DOHH2 (cell line): ENCODE measurements at regions not wholly inside any gene's neighbourhood (a gene's known extent, or its start where the extent isn't known, plus 50 kb on each side); places are given as distances from the start of the nearest gene placed in this dataset.

Source experiments
- H3F3A ChIP-seq: fragments of 200-600 bp; sonication (generic), shearing (Covaris generic); 2 replicates; pipeline ENCODE4 v1.6.0; 2016; ENCODE audit warnings: antibody characterized with exemption, mild to moderate bottlenecking; ENCODE audit not compliant: control insufficient read depth, insufficient read depth
- H3K27ac ChIP-seq: fragments of 200-600 bp; sonication (generic); 2 replicates; pipeline ENCODE4 v1.5.1; 2014; ENCODE audit warnings: low read depth, mild to moderate bottlenecking, low read length, moderate library complexity
- H3K27me3 ChIP-seq: fragments of 200-600 bp; sonication (generic); 2 replicates; pipeline ENCODE4 v1.6.1; 2014; ENCODE audit warnings: mild to moderate bottlenecking, low read length, mixed read lengths; ENCODE audit not compliant: control insufficient read depth
- H3K36me3 ChIP-seq: fragments of 200-600 bp; sonication (generic); 2 replicates; pipeline ENCODE4 v1.6.1; 2014; ENCODE audit warnings: mild to moderate bottlenecking, low read length, moderate library complexity, mixed read lengths; ENCODE audit not compliant: control insufficient read depth
- H3K4me1 ChIP-seq: fragments of 200-600 bp; sonication (generic); 2 replicates; pipeline ENCODE4 v1.6.1; 2014; ENCODE audit warnings: mild to moderate bottlenecking, low read length, mixed read lengths; ENCODE audit not compliant: control insufficient read depth
- H3K4me2 ChIP-seq: fragments of 200-600 bp; sonication (generic); 2 replicates; pipeline ENCODE4 v1.6.0; 2014; ENCODE audit warnings: mild to moderate bottlenecking, low read length, moderate library complexity
- H3K4me3 ChIP-seq: fragments of 200-600 bp; sonication (generic); 2 replicates; pipeline ENCODE4 v1.5.1; 2014; ENCODE audit warnings: mild to moderate bottlenecking, low read length, mixed read lengths
- H3K79me2 ChIP-seq: fragments of 200-600 bp; sonication (generic); 2 replicates; pipeline ENCODE4 v1.6.1; 2014; ENCODE audit warnings: mild to moderate bottlenecking, low read length, mixed read lengths; ENCODE audit not compliant: control insufficient read depth
- H3K9me2 ChIP-seq: fragments of 200-600 bp; sonication (generic); replicated peaks from 2 replicates; pipeline ENCODE4 v1.6.1; 2014; ENCODE audit warnings: mild to moderate bottlenecking, low read length, mixed read lengths; ENCODE audit not compliant: control insufficient read depth
- H3K9me3 ChIP-seq: fragments of 200-600 bp; sonication (generic); 2 replicates; pipeline ENCODE4 v1.6.1; 2014; ENCODE audit warnings: antibody characterized with exemption, low read length, mixed read lengths; ENCODE audit not compliant: control insufficient read depth, insufficient read depth
- H4K20me1 ChIP-seq: fragments of 200-600 bp; sonication (generic); 2 replicates; pipeline ENCODE4 v1.6.0; 2014; ENCODE audit warnings: low read depth, mild to moderate bottlenecking, antibody characterized with exemption, low read length, moderate library complexity; ENCODE audit not compliant: control insufficient read depth, insufficient read depth
- CTCF ChIP-seq: fragments of 200-600 bp; sonication (generic); IDR thresholded peaks from one replicate; pipeline ENCODE4 v1.5.1; 2014; ENCODE audit warnings: antibody characterized with exemption, mild to moderate bottlenecking, low read depth, low read length; ENCODE audit not compliant: poor library complexity, severe bottlenecking
- EZH2phosphoT487 ChIP-seq: fragments of 200-600 bp; sonication (generic); IDR thresholded peaks from 2 replicates; pipeline ENCODE4 v1.6.1; 2017; ENCODE audit warnings: borderline replicate concordance, mild to moderate bottlenecking, antibody characterized with exemption, low read length, moderate library complexity, mixed read lengths

- Histone ChIP-seq H3K79me2 (no peaks in the 10 kb centered on the region), H3K4me3 (no peak overlapping the region), H3K27ac (no peak overlapping the region), H4K20me1 (no peaks in the 10 kb centered on the region), H3K4me2 (no peak overlapping the region), H3F3A (no peaks in the 10 kb centered on the region), H3K9me2 (no peaks in the 10 kb centered on the region), H3K9me3 (peaks cover 2% of the 10 kb centered on the region; the same call in 1 of the 2 replicates), H3K4me1 (no peaks in the 10 kb centered on the region), H3K27me3 (no peaks in the 10 kb centered on the region), H3K36me3 (no peaks in the 10 kb centered on the region)
- TF ChIP-seq EZH2phosphoT487: no peak
- TF ChIP-seq CTCF: no peak
Observed at GRCh38 chr18:34620258-34620861, 89.7 kb upstream of the DTNA start.

- Histone ChIP-seq H3K27me3 (no peaks in the 10 kb centered on the region), H3K4me2 (no peak overlapping the region), H3K4me3 (no peak overlapping the region), H3K4me1 (no peaks in the 10 kb centered on the region), H3K9me3 (peaks cover 2% of the 10 kb centered on the region; the same call in 1 of the 2 replicates), H3F3A (no peaks in the 10 kb centered on the region), H3K27ac (no peak overlapping the region), H4K20me1 (no peaks in the 10 kb centered on the region), H3K9me2 (no peaks in the 10 kb centered on the region), H3K36me3 (no peaks in the 10 kb centered on the region), H3K79me2 (no peaks in the 10 kb centered on the region)
- TF ChIP-seq EZH2phosphoT487: no peak
- TF ChIP-seq CTCF: no peak
Observed at GRCh38 chr18:34623557-34623956, 86.5 kb upstream of the DTNA start.

- Histone ChIP-seq H3K27me3 (no peaks in the 10 kb centered on the region), H3K36me3 (no peaks in the 10 kb centered on the region), H4K20me1 (no peaks in the 10 kb centered on the region), H3K4me3 (no peak overlapping the region), H3F3A (no peaks in the 10 kb centered on the region), H3K4me2 (no peak overlapping the region), H3K9me2 (no peaks in the 10 kb centered on the region), H3K27ac (no peak overlapping the region), H3K79me2 (no peaks in the 10 kb centered on the region), H3K4me1 (no peaks in the 10 kb centered on the region), H3K9me3 (peaks cover 2% of the 10 kb centered on the region; the same call in 1 of the 2 replicates)
- TF ChIP-seq CTCF: no peak
- no peak for TF ChIP-seq EZH2phosphoT487
Observed at GRCh38 chr18:34624551-34624950, 85.5 kb upstream of the DTNA start.
